ENCODE measurements at regions not wholly inside any gene's neighbourhood (a gene's known extent, or its start where the extent isn't known, plus 50 kb on each side); places are given as distances from the start of the nearest gene placed in this dataset.

DNA sequence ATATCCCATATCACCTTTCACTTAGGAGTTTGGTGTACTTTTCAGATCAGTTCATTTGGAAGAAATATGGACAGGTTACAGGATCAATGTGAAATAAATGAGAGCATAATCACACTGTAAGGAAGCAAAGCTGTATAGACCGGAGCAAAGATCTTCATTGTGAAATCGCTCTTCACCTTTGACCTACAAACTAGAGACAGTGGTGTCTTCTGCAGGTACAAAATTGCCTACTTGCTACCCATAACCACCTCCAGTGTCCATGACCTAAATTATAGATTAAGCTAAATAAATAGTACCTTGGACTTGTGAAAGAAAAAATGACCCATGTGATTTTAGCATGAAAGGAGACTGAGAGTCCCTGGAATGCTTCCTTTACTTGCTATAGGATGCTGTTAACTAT, 379.5 kb upstream of the SUCLG2 start:
- TF ChIP-seq POLR2A (IDR thresholded peaks at IDR 0.05): no peak
- TF ChIP-seq, protein P1, sequence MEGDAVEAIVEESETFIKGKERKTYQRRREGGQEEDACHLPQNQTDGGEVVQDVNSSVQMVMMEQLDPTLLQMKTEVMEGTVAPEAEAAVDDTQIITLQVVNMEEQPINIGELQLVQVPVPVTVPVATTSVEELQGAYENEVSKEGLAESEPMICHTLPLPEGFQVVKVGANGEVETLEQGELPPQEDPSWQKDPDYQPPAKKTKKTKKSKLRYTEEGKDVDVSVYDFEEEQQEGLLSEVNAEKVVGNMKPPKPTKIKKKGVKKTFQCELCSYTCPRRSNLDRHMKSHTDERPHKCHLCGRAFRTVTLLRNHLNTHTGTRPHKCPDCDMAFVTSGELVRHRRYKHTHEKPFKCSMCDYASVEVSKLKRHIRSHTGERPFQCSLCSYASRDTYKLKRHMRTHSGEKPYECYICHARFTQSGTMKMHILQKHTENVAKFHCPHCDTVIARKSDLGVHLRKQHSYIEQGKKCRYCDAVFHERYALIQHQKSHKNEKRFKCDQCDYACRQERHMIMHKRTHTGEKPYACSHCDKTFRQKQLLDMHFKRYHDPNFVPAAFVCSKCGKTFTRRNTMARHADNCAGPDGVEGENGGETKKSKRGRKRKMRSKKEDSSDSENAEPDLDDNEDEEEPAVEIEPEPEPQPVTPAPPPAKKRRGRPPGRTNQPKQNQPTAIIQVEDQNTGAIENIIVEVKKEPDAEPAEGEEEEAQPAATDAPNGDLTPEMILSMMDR (IDR thresholded peaks at IDR 0.05): no peak
